Nephron (organoid): ENCODE measurements at regions not wholly inside any gene's neighbourhood (a gene's known extent, or its start where the extent isn't known, plus 50 kb on each side); places are given as distances from the start of the nearest gene placed in this dataset.

Experiments
- H3K27ac Mint-ChIP-seq, 3 experiments: 2 replicates each; pipeline ENCODE4 v1.8.0; 2020; ENCODE audit warnings: mixed read lengths in 3 of 3, mild to moderate bottlenecking in 2 of 3, moderate library complexity in 1 of 3
- H3K27me3 Mint-ChIP-seq: 2 replicates; pipeline ENCODE4 v1.8.0; 2021; ENCODE audit warnings: low read depth, mild to moderate bottlenecking, moderate library complexity, mixed read lengths
- H3K36me3 Mint-ChIP-seq: 2 replicates; pipeline ENCODE4 v1.8.0; 2020; ENCODE audit warnings: low read depth, mixed read lengths
- H3K4me1 Mint-ChIP-seq: 2 replicates; pipeline ENCODE4 v1.8.0; 2020; ENCODE audit warnings: mixed read lengths
- H3K4me3 Mint-ChIP-seq, 3 experiments: 2 replicates each; pipeline ENCODE4 v1.8.0; 2020; ENCODE audit warnings: mild to moderate bottlenecking in 3 of 3, mixed read lengths in 3 of 3, moderate library complexity in 2 of 3
- H3K9me3 Mint-ChIP-seq: 2 replicates; pipeline ENCODE4 v1.8.0; 2020; ENCODE audit warnings: mixed read lengths
- TF ChIP-seq, protein P1 (sequence below), 3 experiments: fragments of 200-600 bp; sonication (generic); IDR thresholded peaks; one replicate each; pipeline ENCODE4 v1.5.0; 2021; ENCODE audit warnings: antibody characterized with exemption in 3 of 3; ENCODE audit not compliant: unreplicated experiment in 3 of 3

DNA sequence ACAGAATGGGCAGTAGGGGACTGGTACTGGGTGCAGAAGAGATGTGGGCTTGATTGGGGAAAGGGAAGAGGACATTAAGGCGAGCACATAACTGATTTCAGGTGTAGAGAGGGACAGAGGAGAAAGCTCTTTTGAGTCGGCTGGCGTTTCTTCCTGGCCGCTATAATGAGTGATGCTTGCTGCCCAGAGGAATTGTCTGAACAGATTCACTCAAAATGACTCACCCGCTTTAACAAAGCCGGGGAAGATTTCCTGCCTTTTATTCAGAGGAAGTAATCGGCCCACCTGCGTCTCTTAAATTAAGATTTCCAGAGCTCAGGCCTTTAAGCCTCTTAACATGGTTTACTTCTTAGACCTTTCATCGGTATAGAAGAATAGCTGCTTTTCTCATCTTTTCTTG, 102.1 kb upstream of the AP1S2 start:
- Mint-ChIP-seq H3K27ac (no peak overlapping the region), H3K36me3 (no peaks in the 10 kb centered on the region), H3K27me3 (no peaks in the 10 kb centered on the region), H3K4me1 (no peaks in the 10 kb centered on the region), H3K9me3 (peaks cover 4% of the 10 kb centered on the region), H3K4me3 (no peak overlapping the region)
- TF ChIP-seq, protein P1, sequence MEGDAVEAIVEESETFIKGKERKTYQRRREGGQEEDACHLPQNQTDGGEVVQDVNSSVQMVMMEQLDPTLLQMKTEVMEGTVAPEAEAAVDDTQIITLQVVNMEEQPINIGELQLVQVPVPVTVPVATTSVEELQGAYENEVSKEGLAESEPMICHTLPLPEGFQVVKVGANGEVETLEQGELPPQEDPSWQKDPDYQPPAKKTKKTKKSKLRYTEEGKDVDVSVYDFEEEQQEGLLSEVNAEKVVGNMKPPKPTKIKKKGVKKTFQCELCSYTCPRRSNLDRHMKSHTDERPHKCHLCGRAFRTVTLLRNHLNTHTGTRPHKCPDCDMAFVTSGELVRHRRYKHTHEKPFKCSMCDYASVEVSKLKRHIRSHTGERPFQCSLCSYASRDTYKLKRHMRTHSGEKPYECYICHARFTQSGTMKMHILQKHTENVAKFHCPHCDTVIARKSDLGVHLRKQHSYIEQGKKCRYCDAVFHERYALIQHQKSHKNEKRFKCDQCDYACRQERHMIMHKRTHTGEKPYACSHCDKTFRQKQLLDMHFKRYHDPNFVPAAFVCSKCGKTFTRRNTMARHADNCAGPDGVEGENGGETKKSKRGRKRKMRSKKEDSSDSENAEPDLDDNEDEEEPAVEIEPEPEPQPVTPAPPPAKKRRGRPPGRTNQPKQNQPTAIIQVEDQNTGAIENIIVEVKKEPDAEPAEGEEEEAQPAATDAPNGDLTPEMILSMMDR (IDR thresholded peaks at IDR 0.05; ENCODE audit: unreplicated experiment in 3 of 3): no peak

DNA sequence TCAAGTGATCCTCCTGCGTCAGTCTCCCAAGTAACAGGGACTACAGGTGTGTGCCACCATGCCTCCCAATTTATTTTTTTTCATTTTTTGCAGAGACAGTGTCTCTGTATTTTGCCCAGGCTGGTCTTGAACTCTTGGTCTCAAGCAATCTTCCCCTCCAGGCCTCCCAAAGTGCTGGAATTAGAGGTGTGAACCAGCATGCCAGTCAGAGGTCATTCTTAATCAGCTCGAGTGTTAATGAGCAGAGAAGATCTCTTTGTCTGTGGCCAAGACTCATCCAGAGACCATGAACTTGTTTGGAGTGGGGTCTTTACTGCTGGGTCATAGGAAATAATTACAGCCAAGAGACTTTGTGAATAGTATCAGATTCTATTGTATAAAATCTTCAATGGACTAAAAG, 99.2 kb upstream of the AP1S2 start:
- Mint-ChIP-seq H3K27me3 (no peaks in the 10 kb centered on the region), H3K9me3 (no peaks in the 10 kb centered on the region), H3K36me3 (no peaks in the 10 kb centered on the region), H3K4me1 (peaks cover 7% of the 10 kb centered on the region), H3K27ac (no peak overlapping the region), H3K4me3 (no peak overlapping the region)
- TF ChIP-seq, protein P1 (IDR thresholded peaks at IDR 0.05; ENCODE audit: unreplicated experiment in 3 of 3): no peak

DNA sequence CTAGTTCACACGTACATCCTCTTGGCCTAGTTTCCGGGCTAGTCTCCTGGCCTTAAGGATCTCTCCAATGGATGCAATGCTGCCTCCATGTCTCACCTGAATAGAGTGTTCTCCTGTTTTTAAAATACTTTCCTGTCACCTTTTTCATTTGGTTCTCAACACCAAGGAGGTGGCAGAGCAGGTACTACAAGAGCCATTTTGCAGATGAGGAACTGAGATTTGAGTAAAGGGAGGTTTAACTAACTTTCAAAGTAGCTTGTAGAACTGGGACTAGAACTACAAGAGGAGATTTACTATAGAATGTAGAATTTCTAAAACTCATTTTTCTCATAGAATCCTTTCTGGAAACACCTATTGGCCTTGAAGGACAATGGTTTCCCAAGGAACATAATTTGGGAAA, 97.6 kb upstream of the AP1S2 start:
- TF ChIP-seq, protein P1 (IDR thresholded peaks at IDR 0.05; ENCODE audit: unreplicated experiment in 3 of 3): no peak
- Mint-ChIP-seq H3K27ac (no peak overlapping the region), H3K36me3 (no peaks in the 10 kb centered on the region), H3K9me3 (no peaks in the 10 kb centered on the region), H3K27me3 (no peaks in the 10 kb centered on the region), H3K4me1 (peaks cover 14% of the 10 kb centered on the region), H3K4me3 (no peak overlapping the region)

DNA sequence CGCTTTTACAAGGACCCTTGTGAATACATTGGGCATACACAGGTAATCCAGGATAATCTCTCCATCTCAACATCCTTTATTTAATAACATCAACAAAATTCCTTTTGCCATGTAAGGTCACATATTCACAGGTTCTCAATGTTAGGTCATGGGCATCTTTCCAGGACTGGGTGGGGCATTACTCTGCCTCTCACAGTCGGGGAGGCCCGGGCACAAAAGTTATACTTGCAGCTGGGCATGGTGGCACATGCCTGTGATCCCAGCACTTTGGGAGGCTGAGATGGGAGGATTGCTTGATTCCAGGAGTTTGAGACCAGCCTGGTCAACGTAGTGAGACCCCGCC, 93.7 kb upstream of the AP1S2 start:
- TF ChIP-seq, protein P1 (IDR thresholded peaks at IDR 0.05; ENCODE audit: unreplicated experiment in 3 of 3): no peak
- no peaks in the 10 kb centered on the region for H3K9me3 Mint-ChIP-seq
- H3K36me3 Mint-ChIP-seq: no peaks in the 10 kb centered on the region
- H3K4me3 Mint-ChIP-seq: no peak overlapping the region
- no peaks in the 10 kb centered on the region for H3K27me3 Mint-ChIP-seq
- H3K27ac Mint-ChIP-seq: peak overlapping the region in 1 of 3 experiments; percentile 1
- H3K4me1 Mint-ChIP-seq: peaks cover 16% of the 10 kb centered on the region

DNA sequence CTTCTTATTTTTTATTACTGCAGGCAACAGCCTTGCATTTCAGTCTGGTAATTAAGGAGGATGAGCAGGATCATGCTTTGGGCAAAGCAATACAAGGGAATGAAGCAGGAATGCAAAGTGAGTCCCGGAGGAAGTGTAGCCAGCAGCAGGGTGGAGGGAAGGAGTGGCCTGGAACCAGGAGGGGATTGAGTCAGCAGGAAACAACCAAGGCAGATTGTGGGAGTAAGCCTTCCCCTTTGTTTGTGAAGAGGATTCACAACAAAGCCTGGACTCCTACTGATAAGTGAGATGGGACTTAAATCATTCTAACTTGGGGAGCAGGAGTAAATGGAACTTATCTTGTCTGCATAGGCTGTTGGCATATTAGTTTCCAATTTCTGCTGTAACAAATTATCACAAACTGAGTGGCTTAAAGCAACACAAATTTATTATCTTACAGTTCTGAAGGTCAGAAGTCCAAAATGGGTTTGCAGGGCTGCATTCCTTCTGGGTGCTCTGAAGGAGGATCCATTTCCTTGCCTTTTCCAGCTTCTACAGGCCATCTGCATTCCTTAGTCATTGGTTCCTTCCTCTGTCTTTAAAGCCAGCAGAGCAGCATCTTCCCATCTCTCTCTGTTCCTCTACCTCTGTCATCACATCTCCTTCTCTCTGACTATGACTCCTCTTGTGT, 93.2 kb upstream of the AP1S2 start:
- Mint-ChIP-seq H3K9me3 (no peaks in the 10 kb centered on the region), H3K36me3 (no peaks in the 10 kb centered on the region), H3K4me3 (no peak overlapping the region), H3K4me1 (peaks cover 16% of the 10 kb centered on the region), H3K27ac (peak overlapping the region in 2 of 3 experiments; percentile 34 to 83), H3K27me3 (no peaks in the 10 kb centered on the region)
- TF ChIP-seq, protein P1 (IDR thresholded peaks at IDR 0.05; ENCODE audit: unreplicated experiment in 3 of 3): no peak
